ENCODE measurements at regions not wholly inside any gene's neighbourhood (a gene's known extent, or its start where the extent isn't known, plus 50 kb on each side); places are given as distances from the start of the nearest gene placed in this dataset.

GRCh38 chr10:34002896-34003295, 668.4 kb upstream of the NRP1 start:
- no peaks in the 10 kb centered on the region for H3K4me1 ChIP-seq
- intact Hi-C loops (cut with DNase I; ENCODE audit: low total_unique reads): no loop called here
- TF ChIP-seq CTCF (IDR thresholded peaks at IDR 0.05): no peak
- no peak for DNase-seq
- no peak overlapping the region for H3K27ac ChIP-seq
- H3K36me3 ChIP-seq: no peaks in the 10 kb centered on the region
- H3K4me3 ChIP-seq: no peak overlapping the region
- no peaks in the 10 kb centered on the region for H3K9me3 ChIP-seq
- no peaks in the 10 kb centered on the region for H3K27me3 ChIP-seq

DNA sequence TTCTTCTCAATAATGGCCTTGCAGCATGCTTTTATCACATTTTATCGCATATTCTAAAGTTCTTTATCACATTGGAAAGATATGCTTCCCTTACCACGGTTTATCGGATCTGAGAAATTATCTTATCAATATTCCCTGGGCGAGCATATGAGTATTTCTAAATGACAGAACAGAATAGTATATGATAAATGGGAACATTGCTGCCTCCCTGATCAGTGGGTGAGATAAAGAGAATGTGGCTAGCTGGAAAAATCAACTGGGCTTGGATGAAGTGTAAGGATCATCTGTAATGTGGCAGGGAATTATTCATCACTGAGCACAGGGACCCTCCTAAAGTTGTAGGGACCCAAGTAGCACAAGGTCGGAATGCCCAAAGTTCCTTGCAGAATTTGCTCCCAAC, 667.4 kb upstream of the NRP1 start:
- H3K4me3 ChIP-seq: no peak overlapping the region
- no peaks in the 10 kb centered on the region for H3K27me3 ChIP-seq
- TF ChIP-seq CTCF (IDR thresholded peaks at IDR 0.05): no peak
- no peaks in the 10 kb centered on the region for H3K4me1 ChIP-seq
- H3K9me3 ChIP-seq: no peaks in the 10 kb centered on the region
- H3K36me3 ChIP-seq: no peaks in the 10 kb centered on the region
- no peak for DNase-seq
- intact Hi-C loops (cut with DNase I; ENCODE audit: low total_unique reads): no loop called here
- no peak overlapping the region for H3K27ac ChIP-seq

DNA sequence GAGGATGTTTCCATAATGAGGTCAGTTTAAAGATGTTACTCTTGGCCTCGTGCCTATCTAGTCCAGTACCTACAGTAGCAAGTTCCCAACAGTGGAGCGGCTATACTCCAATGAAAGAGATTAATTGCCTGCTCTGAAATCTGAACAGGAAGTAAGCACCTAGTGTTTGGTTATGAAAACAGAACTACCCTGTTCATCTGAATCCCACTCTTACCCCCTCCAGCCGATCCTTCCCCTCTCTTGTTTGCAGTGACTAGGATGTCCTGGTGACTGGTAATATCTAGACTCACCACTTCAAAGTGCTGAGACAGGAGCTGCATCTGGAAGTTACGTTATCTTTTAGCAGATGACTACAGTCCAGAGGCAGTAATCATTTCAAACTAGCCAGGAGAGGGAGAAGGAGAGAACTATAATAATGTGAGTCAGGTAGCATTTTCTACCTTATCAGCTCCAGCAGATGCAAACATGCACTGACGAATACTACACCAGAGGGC, 666.7 kb upstream of the NRP1 start:
- no peak for DNase-seq
- Histone ChIP-seq H3K9me3 (no peaks in the 10 kb centered on the region), H3K36me3 (no peaks in the 10 kb centered on the region), H3K4me3 (no peak overlapping the region), H3K27ac (no peak overlapping the region), H3K27me3 (no peaks in the 10 kb centered on the region), H3K4me1 (no peaks in the 10 kb centered on the region)
- intact Hi-C loops (cut with DNase I; ENCODE audit: low total_unique reads): no loop called here
- TF ChIP-seq CTCF (IDR thresholded peaks at IDR 0.05): no peak

- intact Hi-C loops (cut with DNase I; ENCODE audit: low total_unique reads): no loop called here
- no peak for TF ChIP-seq CTCF (IDR thresholded peaks at IDR 0.05)
- no peak overlapping the region for H3K4me3 ChIP-seq
- H3K36me3 ChIP-seq: no peaks in the 10 kb centered on the region
- no peak for DNase-seq
- no peaks in the 10 kb centered on the region for H3K27me3 ChIP-seq
- H3K9me3 ChIP-seq: no peaks in the 10 kb centered on the region
- H3K27ac ChIP-seq: no peak overlapping the region
- H3K4me1 ChIP-seq: peaks cover 0 to 7% (median 0%) of the 10 kb centered on the region in 4 donors
Measured at GRCh38 chr10:33993917-33994316, 659.5 kb upstream of the NRP1 start.

DNA sequence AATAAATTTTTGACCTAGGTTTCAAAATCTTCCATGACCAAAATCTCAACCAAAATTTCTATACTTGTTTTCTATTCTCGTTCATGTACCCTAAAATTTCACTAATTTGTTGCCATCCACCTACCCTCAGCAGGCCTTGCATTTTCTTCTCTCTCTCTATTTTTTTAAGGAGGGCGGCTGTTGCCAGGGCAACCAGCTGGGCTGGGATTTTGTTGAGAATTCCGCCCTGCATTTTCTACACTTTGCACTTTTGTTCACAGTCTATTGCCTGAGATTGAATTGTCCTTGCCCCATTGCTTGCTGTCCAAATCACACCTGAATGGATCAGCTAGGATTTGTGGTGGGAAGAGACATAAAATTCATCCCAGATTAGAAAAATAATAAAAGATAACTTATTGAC, 657.5 kb upstream of the NRP1 start:
- Histone ChIP-seq H3K9me3 (no peaks in the 10 kb centered on the region), H3K4me1 (peaks cover 0 to 7% (median 0%) of the 10 kb centered on the region in 4 donors), H3K27me3 (no peaks in the 10 kb centered on the region), H3K4me3 (no peak overlapping the region), H3K27ac (no peak overlapping the region), H3K36me3 (no peaks in the 10 kb centered on the region)
- intact Hi-C loops (cut with DNase I; ENCODE audit: low total_unique reads): no loop called here
- TF ChIP-seq CTCF (IDR thresholded peaks at IDR 0.05): no peak
- DNase-seq: no peak

DNA sequence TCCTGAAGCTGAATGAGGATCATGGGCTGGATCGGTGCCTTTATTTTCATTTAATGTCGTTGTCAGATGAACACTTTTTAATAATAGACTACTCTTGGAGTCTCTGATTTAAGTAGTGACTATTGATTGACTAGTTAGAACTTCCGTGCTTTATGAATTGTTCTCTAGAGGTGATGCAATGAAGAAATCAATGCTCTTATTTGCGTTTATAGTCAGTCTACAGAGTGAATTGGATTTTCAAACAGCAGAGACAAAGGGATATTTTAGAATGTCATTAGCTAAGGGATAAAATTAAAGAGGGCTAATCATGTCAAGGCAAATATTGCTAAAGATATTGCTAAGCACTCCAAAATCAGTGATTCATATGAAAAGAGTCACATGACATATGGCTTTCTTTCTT, 652.0 kb upstream of the NRP1 start:
- intact Hi-C loops (cut with DNase I; ENCODE audit: low total_unique reads): no loop called here

More for the DNA sequence above, 652.0 kb upstream of the NRP1 start:
- H3K4me3 ChIP-seq: no peak overlapping the region
- DNase-seq: no peak
- TF ChIP-seq CTCF (IDR thresholded peaks at IDR 0.05): no peak
- no peaks in the 10 kb centered on the region for H3K9me3 ChIP-seq
- no peaks in the 10 kb centered on the region for H3K4me1 ChIP-seq
- no peaks in the 10 kb centered on the region for H3K27me3 ChIP-seq
- H3K36me3 ChIP-seq: no peaks in the 10 kb centered on the region
- H3K27ac ChIP-seq: no peak overlapping the region

Measured in tibial artery (tissue), 4 donors.